GM19025 (cell line): ENCODE measurements at regions not wholly inside any gene's neighbourhood (a gene's known extent, or its start where the extent isn't known, plus 50 kb on each side); places are given as distances from the start of the nearest gene placed in this dataset.
A peak's percentile ranks its signal among the peaks of the same experiment; 100 is the strongest.
"Not testable (repeated sequence)": the region's sequence is repeated elsewhere in the genome, so short reads cannot be mapped to it uniquely, and the experiment has no call there.

Experiments
- ATAC-seq: cut with Tn5 transposase; IDR thresholded peaks from one replicate; pipeline ENCODE4 v1.9.1; 2021; ENCODE audit warnings: mild to moderate bottlenecking, low read depth, moderate library complexity; ENCODE audit not compliant: unreplicated experiment

DNA sequence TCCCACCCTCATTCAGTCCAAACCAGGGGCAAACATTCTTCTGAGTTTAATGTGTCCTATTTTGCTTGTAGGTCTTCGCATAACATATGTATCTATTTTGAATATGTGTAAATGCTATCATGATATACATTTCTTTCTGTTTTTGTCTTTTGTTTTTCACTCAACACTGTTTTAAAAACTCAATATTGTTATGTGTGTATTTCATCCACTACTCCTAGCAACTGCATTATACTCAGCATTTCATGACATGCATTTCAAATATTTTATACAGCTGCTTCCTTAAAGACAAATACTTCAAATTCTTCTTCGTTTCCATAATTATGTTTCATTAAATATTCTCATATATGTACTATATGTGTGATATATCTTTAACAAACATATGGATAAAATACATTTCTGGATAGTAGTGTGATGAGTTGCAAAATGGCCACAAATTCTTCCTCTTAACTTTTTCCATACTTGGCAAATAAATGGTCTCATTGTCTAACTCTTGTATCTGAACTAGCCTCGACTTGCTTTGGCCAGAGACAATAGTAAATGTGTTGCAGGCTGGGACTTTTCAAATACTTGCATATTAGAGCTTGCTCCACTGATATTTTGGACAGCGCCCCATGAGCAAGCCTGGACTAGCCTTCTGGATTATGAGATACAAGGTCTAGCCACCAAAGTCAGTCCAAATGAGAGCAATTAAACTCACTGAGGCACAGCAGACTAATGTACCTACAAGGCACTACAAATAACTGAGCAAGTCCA lies 539.7 kb upstream of the KCND2 start:
- no peak for ATAC-seq

DNA sequence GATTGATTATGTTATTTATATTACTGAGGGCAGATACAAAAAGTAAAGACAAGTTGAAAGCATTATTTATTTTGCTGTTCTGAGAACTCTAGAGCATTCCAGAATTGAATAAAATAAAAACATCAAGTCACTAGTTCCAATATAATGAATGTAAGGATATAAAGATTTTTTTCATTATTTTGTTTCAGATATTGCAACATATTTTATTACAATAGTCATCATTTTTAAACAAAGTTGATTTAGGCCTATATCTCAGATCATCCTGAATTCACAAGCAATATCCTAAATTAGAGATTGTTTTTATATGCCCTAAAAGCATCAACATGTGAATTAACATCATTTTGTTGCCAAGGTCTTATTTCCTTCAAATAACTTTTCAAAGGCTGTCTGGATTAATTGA lies 535.6 kb upstream of the KCND2 start:
- ATAC-seq, result no peak

DNA sequence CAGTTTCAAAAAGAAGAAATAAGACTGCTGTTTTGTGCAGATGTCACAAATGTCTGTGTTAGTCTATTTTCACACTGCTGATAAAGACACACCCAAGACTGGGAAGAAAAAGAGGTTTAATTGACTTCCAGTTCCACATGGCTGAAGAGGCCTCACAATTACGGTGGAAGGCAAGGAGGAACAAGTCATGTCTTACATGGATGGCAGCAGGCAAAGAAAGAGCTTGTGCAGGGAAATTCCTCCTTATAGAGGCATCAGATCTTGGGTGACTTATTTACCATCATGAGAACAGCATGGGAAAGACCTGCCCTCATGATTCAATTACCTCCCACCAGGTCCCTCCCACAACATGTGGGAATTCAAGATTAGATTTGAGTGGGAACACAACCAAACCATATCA lies 527.7 kb upstream of the KCND2 start:
- ATAC-seq, result not testable (repeated sequence)

GRCh38 chr7:119748251-119748860 lies 524.6 kb upstream of the KCND2 start:
- no peak for ATAC-seq

DNA sequence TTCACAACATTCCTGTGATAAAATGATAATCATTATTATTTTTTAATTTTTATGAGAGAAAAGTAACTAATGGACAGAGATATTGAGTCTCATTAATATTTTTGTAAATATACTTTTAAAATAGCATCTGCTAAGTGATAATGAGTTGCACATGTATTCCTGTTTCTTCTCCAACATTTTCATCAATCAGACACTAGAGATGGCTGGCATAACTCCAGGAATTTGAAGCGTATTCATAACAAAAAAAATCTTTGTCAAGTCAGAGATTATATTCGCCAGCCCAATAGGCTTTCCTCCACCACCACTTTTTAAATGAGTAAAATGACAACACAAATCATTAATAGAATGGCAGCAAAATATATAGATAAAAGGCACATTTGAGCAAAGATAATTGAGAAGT lies 524.0 kb upstream of the KCND2 start:
- ATAC-seq, result no peak

DNA sequence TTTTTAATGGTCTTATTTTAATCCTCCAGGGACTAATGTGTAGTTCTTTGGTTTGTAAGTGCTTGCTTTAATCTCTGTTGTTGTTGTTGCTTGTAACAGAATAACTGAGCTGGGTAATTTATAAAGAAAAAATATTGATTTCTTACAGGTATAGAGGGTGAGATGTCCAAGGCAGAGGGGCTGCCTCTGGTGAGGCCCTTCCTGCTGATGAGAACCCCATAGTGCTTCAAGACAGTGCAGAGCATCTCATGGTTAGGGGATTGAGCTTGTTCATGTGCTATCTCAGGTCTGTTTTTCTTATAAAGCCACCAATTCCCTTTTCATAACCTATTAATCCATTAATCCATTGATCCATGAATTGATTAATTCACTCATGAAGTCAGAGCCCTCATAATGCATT lies 516.3 kb upstream of the KCND2 start:
- ATAC-seq, result no peak

DNA sequence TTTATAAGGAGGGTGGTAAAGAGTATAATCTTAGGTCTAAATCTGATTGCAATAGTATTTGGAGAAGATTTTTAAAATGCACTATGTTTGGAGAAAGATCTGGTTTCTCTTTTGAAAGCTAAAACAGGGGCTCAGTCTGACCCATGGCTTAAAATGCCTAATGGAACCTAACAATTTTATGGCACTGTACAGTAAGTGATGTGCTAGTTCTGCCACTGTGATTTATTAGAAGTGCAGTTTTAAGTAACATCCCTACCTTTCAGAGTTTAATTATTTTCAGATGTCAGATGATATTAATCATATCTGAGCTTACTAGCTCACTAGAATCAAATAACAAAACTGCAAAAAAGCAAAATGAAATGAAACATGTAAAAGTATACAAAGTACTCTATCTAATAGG lies 514.7 kb upstream of the KCND2 start:
- no peak for ATAC-seq

GRCh38 chr7:119761776-119762175 lies 511.2 kb upstream of the KCND2 start:
- ATAC-seq, result no peak

GRCh38 chr7:119782286-119782685 lies 490.7 kb upstream of the KCND2 start:
- ATAC-seq, result no peak

GRCh38 chr7:119783799-119784198 lies 489.2 kb upstream of the KCND2 start:
- no peak for ATAC-seq

GRCh38 chr7:119802147-119802546 lies 470.8 kb upstream of the KCND2 start:
- no peak for ATAC-seq

- ATAC-seq, result no peak
These were observed 447.8 kb upstream of the KCND2 start for GRCh38 chr7:119825091-119825655.

GRCh38 chr7:119826547-119826946 lies 446.4 kb upstream of the KCND2 start:
- no peak for ATAC-seq

DNA sequence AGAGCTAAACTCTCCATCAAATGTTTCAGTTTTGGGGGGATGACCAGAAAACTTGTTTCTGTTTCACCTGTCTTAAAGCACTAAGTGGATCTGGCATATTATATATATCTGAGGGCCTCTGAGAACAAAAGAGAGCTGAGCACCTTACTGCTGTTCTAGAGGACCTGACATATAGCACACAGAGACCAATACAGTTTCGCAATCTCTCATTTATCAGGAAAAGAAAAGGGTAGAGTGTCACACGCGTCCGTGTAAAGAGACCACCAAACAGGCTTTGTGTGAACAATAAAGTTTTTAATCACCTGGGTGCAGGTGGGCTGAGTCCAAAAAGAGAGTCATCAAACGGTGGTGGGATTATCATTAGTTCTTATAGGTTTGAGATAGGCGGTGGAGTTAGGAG lies 434.5 kb upstream of the KCND2 start:
- ATAC-seq, result no peak

GRCh38 chr7:119842337-119842736 lies 430.6 kb upstream of the KCND2 start:
- peak; percentile 46 for ATAC-seq

DNA sequence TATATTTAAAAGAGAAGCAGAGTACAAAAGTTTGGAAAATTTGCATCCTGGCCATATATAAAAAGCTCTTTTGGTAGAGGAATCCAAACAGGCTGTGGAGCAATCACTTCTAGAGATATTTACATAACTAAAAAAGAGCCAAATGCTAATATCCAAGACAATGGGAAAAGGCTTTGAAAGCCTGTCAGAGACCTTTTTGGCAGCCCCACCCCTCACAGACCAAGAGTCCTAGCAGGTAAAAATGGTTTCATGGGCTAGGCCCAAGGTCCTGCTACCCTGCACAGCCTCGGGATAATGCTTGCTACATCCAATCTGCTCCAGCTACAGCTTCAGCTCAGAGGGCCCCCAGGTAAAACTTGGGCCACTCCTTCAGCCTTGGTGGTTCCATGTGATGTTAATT lies 430.2 kb upstream of the KCND2 start:
- ATAC-seq, result no peak

DNA sequence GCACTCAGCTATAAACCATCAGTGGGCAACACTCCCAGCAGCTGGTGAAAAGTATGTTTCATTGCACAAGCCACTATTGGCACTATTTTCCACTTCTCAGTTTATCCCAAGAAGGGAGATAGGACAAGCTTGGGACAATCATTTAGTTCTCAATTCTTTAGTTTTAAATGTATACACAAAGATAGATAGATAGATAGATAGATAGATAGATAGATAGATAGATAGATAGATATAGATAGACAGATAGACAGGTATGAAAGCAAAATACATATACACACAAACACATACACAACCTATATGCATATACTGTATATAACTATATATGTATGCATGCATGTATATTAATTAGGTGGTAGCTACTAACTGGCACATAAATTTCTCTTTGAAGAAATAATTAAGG lies 411.6 kb upstream of the KCND2 start:
- no peak for ATAC-seq

DNA sequence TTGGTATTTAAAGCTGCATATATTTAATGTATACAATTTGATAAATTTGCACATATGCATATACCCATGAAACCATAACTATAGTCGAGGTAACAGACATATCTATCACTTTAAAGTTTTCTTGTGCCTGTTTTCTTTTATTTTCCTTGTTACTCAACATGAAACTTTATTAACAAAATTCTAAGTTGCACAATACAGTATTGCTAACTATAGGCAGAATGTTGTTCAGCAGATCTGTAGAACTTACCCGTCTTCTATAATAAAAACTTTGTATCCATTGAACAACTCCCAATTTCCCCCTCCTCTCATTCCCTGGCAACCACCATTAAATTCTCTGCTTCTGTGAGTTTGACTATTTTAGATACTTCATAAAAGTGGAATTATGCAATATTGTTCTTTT lies 404.6 kb upstream of the KCND2 start:
- ATAC-seq, result no peak

DNA sequence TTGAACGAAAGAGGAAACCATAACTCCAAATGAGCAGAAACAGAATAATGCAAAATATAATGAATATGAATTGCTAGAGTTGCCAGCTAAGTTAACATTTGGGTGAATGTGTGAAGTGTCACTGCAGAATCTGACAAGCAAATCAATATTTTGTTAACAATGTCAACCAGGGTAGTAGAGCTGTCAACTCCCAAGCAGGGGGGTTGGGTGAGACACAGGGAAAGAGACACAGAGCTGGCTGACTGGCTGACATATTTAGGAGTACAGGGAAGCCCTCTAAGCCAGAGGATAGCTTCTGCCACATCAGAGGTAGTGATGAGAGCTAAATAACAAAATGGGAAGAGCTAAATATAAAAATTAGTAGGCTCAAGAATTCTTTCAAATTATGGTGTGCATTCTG lies 393.1 kb upstream of the KCND2 start:
- no peak for ATAC-seq

- ATAC-seq, result no peak
These were observed 387.0 kb upstream of the KCND2 start for GRCh38 chr7:119886007-119886406.

- ATAC-seq, result not testable (repeated sequence)
These were observed 386.4 kb upstream of the KCND2 start for GRCh38 chr7:119886525-119886924.

DNA sequence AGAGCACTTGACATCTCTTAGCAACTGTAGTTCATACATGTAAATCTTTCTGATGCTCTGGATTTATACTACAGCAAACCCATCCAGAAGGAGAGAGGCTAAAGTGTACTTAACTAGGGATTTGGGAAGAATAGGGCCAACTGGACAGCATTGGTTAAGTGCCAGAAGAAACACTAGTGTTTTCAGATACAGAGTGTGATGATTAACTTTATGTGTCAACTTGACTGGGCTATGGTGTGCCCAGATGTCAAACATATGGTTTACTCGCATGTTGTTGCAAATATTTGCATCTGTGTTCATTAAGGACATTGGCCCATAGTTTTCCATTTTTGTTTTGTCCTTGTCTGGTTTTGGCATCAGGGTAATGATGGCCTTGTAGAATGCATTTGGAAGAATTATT lies 384.7 kb upstream of the KCND2 start:
- ATAC-seq, result no peak
